Stimulated activated naive CD4-positive, alpha-beta T cell treated with Interleukin-2 at 50 U/mL for 16 hours (primary cell): ENCODE measurements at regions not wholly inside any gene's neighbourhood (a gene's known extent, or its start where the extent isn't known, plus 50 kb on each side); places are given as distances from the start of the nearest gene placed in this dataset.
"Not testable (repeated sequence)": the region's sequence is repeated elsewhere in the genome, so short reads cannot be mapped to it uniquely, and the experiment has no call there.

Experiments
- DNase-seq: peaks from one replicate; lab custom pipeline; 2025; lab: John Stamatoyannopoulos, UW

DNA sequence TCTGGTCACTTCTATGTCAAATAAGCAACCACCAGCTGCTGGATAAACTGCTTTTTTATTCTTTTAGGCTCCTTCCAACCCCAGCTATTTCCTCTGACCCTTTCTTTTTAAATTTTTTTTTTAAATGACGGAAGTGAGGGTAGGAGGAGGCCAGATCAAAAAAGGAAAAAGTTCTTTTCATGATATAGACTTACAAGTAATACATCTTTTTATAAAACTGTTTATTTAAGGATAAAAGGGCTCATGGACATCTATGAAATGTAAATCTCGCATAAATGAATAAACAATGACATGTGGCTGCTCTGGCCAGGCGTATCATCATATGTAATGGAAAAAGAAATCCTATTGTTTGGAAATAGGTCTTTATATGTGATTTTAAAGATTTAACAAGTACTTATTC lies 169.0 kb upstream of the ATP2B1 start:
- no peak for DNase-seq

GRCh38 chr12:89877136-89877535 lies 168.5 kb upstream of the ATP2B1 start:
- no peak for DNase-seq

DNA sequence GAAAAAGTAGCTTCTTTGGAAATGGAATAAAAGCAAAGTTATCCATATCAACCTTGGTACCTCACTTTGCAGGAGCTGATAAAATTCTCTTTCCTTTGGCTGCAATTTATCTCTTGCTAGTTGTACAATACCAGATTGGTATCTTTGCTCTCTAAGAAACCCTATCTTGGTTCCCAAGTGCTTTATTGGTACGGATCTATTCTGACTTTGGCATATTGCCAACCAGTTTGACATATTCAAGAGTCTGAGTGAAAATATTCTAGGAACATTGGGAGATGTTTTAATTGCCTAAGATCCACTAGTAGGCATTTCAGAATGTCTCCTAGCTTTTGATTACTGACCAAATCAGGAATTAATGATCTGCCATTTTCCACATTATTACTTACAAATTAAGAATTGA lies 167.2 kb upstream of the ATP2B1 start:
- no peak for DNase-seq

- DNase-seq: no peak
These were observed 166.6 kb upstream of the ATP2B1 start for GRCh38 chr12:89875225-89875624.

DNA sequence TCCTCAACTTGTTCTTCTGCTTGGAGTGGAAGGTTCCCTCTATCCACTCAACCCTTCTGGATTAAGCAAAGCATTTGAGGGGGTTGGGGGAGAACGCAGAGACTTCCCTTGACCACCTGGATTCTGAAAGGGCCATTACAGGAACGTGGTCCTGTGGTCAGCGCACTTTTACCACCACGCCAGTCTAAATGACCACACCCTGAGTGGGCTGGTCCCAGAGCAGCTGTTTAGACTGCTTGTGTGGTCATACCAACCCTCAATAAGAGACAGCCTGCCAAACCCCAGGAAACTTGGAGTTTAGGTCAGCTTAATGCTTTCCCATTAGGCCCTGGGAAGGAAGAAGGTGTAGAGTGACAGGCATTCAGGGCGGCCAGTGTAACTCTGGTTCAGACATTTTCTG lies 165.5 kb upstream of the ATP2B1 start:
- DNase-seq: no peak

GRCh38 chr12:89873745-89874144 lies 165.1 kb upstream of the ATP2B1 start:
- DNase-seq: no peak

GRCh38 chr12:89872922-89873630 lies 164.4 kb upstream of the ATP2B1 start:
- DNase-seq: no peak

DNA sequence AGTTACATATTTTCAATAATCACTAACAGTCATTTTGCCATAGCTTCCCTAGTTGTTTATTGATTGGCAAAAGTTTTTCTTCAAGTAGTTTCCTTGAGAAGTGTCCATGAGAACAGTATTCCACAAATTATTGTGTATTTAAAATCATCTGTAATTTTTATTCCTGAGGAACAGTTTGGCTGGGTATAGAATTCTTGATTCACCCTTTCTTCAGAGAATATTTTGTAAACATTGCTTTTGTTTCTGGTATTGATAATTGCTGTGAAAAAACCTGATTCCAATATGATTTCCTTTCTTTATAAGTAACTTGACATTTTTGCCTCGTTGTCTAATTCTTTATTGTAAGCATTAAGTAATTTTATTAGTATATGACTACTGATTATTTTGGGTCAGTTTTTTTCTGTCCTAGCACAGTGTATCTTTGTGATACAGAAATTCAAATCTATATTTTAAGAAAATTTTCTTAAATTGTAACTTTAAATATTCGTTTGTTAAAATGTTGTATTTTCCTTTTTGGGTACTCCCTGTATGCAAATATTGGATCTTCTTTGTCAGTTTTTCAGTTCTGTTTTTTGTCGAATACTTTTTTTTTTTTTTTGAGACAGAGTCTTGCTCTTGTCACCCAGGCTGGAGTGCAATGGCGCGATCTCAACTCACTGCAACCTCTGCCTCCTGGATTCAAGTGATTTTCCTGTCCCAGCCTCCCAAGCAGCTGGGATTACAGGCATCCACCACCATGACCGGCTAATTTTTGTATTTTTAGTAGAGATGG lies 162.0 kb upstream of the ATP2B1 start:
- no peak for DNase-seq

DNA sequence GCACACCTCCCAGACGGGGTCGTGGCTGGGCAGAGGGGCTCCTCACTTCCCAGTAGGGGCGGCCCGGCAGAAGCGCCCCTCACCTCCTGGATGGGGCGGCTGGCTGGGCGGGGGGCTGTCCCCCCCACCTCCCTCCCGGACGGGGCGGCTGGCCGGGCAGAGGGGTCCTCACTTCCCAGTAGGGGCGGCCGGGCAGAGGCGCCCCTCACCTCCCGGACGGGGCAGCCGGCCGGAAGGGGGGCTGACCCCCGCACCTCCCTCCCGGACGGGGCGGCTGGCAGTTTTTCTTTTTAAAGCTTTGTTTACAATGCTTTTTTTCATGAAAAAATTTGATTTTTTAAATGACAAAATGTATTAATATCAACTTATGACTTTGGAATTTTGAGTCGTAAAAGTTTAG lies 159.0 kb upstream of the ATP2B1 start:
- not testable (repeated sequence) for DNase-seq

DNA sequence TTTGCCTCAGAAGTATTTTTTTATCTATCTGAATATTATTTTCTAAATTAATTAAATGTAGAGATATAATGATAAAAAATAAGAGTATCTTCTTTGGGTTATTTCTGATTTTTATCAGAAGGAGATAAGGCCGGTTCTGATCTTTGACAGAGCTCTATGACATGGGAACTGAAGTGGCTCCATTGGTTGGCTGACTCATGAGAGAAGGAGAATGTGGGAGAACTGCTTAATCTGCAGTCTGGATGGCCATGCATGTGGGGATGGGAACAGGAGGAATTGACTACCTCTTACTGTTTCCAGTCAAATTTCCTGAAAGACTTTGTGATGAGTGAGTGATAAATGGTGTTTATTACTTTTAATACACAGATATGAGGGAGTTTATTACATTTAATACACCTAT lies 155.8 kb upstream of the ATP2B1 start:
- no peak for DNase-seq

DNA sequence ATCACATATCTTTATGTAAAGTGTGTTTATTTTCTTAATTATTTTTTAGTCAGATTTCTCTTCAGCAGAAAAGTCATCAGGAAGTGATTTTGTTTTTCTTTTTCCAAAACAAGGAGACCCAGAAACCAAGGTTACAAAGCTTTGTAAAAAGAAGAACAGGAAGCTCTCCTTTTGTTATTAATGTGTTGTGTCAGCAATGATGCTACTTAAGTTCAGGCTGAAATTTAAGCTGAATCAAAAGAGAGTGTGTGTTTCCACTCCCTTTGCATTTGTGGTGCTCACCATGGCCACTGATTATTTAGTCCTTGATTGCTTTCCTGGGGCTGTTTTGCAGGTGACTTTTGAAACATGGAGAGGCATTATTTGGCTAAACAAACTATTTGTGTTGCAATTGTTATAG lies 155.3 kb upstream of the ATP2B1 start:
- DNase-seq: no peak

- DNase-seq: peak; percentile 62
These were observed 154.9 kb upstream of the ATP2B1 start for GRCh38 chr12:89863493-89863938.

DNA sequence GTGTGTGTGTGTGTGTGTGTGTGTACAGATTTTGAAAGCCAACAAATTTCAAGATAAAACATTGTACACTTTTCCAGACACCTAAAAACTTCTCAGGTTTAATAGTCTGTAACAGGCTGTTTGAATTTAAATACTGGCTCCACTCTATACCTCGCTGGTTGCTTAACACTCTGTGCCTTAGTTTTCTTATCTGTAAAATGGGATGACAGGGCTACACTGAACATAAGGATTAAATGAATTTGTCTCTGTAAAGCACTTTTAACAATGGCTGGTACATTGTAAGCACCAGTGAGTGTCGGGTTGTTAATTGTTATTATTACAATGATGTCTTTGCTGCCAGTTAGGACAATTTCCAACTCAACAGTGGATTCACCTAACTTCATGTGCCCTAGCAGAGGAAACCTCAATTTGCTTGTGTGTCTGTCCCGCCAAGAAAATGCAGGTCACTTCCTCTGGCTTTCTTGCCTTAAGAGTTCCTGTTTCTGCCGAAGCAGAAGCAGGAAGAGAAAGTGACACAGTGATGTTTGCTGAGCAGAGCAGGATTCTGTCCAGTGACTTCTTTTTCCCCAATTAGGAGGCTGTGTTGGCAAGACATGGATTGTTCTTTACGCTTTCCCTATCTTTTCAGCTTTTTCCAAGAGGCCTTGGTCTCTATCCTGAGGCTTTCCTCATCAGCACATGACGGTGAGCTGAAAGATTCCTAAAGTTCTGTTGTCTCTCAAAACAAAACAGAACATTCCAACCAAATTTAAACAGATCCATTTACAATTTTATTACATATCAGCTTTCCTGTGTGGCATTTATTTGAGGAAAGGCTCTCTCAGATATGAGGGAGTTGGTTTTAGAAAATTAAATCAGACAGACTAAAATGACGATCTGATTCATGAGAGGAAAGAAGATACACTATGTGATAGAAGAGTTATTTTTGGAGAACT lies 154.1 kb upstream of the ATP2B1 start:
- DNase-seq: peak; percentile 11

DNA sequence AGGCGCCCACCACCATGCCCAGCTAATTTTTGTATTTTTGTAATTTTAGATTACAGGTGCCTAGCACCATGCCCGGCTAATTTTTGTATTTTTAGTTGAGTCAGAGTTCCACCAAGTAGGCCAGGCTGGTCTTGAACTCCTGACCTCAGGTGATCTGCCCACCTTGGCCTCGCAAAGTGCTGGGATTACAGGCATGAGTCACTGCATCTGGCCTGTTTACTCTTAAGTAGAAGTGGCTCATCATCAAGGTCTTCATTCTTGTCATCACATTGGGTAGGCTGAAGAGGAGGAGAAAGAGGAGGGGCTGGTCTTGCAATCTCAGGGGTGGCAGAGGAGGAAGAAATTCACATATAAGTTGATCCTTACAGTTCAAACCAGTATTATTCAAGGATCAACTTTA lies 152.4 kb upstream of the ATP2B1 start:
- DNase-seq: peak; percentile 34

GRCh38 chr12:89859508-89860220 lies 151.0 kb upstream of the ATP2B1 start:
- no peak for DNase-seq

DNA sequence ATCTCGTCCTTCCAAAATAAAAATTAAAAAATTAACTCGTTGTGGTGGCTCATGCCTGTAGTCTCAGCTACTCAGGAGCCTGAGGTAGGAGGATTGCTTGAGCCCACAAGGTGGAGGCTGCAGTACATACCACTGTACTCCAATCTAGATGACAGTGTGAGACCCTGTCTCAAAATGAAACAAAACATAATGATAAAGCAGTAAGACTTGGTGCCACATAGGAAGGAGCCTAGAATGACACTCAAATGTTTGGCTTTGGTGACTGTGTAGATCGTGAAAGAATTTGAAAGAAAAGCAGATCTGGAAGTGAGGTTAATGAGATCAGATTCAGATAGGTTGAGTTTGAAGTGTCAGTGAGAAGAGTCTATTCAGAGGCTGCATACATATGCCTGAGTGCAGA lies 150.1 kb upstream of the ATP2B1 start:
- no peak for DNase-seq

DNA sequence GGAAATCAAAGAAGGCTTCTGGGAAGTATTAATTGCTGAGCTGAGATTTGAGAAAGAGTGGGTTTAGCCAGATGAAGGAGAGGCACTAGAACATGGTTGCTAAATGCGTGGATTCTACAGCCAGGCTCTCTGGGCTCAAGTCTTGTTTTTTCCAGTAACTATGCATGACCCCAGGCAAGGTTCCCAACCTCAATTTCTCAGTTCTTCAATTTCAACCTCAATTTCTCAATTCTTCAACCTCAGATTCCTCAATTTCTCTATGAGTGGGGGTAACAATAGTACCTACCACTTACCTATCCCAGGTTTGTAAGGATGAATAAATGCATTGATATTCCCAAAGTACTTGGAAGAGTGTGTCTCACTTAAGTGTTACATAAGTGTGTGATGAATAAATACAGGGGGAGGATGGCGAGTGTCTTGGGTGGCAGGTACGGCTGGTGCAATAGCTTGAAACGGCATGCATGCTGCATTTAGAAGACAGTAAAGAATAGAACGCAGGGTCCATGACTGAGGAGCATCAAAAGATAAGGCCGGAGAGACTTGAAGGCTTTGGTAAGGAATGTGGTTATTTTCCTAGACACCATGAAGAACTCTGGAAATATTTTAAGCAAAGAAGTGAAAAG lies 149.1 kb upstream of the ATP2B1 start:
- no peak for DNase-seq

GRCh38 chr12:89856431-89856830 lies 147.8 kb upstream of the ATP2B1 start:
- no peak for DNase-seq

DNA sequence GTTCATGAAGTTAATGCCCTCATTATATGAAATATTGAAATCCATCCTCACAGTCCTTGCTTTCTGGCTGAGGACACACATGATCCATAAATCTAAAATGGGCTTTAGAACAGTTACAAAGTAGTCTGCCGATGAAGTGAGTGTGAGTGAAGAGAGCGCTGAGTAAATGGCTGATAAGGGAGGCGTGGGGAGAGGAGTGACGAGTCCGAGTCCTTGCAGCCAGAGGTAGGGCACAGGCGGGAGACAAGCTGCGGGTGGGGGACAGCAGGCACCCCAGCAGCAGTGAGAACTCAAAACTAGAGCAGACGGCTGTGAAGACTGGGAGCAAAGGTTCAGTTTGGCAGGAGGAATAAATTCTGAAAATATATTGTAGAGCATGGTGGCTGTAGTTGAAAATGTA lies 140.1 kb upstream of the ATP2B1 start:
- no peak for DNase-seq

- no peak for DNase-seq
These were observed 137.9 kb upstream of the ATP2B1 start for GRCh38 chr12:89846473-89847055.

GRCh38 chr12:89845767-89846166 lies 137.1 kb upstream of the ATP2B1 start:
- DNase-seq: no peak
